Upper lobe of right lung (tissue), 1 donor: ENCODE measurements at regions not wholly inside any gene's neighbourhood (a gene's known extent, or its start where the extent isn't known, plus 50 kb on each side); places are given as distances from the start of the nearest gene placed in this dataset.

Experiments
- ATAC-seq: fragments of 200-7000 bp; cut with Tn5 transposase; one replicate; pipeline ENCODE4 v1.9.1; 2020; ENCODE audit warnings: mild to moderate bottlenecking, moderate library complexity
- DNase-seq: peaks from one replicate; pipeline ENCODE4 v3.0.0-alpha.2; 2020
- H3K27ac ChIP-seq: fragments of 200-600 bp; one replicate; pipeline ENCODE4 v1.8.0; 2022
- H3K27me3 ChIP-seq: fragments of 200-600 bp; one replicate; pipeline ENCODE4 v1.8.0; 2022; ENCODE audit warnings: mild to moderate bottlenecking
- H3K36me3 ChIP-seq: fragments of 200-600 bp; one replicate; pipeline ENCODE4 v1.8.0; 2022
- H3K4me1 ChIP-seq: fragments of 200-600 bp; one replicate; pipeline ENCODE4 v1.8.0; 2022
- H3K4me3 ChIP-seq: fragments of 200-600 bp; one replicate; pipeline ENCODE4 v1.8.0; 2022; ENCODE audit warnings: mild to moderate bottlenecking
- H3K9me3 ChIP-seq: fragments of 200-600 bp; one replicate; pipeline ENCODE4 v1.8.0; 2022
- intact Hi-C: fragments of 100-400 bp; cut with DNase I; formaldehyde crosslinking; loops from one replicate; pipeline ENCODE4 v1.11.0; 2022
- TF ChIP-seq, protein P1 (sequence below): fragments of 200-600 bp; IDR thresholded peaks from one replicate; pipeline ENCODE4 v1.8.0; 2022; ENCODE audit warnings: antibody characterized with exemption
- donor health status: DM: no; HTN: yes; CAD: no; lungs with severe emphysema.

- H3K4me3 ChIP-seq: no peak overlapping the region
- ATAC-seq: no peak
Measured at GRCh38 chr19:46958532-46958931, 61.1 kb upstream of the NPAS1 start.

DNA sequence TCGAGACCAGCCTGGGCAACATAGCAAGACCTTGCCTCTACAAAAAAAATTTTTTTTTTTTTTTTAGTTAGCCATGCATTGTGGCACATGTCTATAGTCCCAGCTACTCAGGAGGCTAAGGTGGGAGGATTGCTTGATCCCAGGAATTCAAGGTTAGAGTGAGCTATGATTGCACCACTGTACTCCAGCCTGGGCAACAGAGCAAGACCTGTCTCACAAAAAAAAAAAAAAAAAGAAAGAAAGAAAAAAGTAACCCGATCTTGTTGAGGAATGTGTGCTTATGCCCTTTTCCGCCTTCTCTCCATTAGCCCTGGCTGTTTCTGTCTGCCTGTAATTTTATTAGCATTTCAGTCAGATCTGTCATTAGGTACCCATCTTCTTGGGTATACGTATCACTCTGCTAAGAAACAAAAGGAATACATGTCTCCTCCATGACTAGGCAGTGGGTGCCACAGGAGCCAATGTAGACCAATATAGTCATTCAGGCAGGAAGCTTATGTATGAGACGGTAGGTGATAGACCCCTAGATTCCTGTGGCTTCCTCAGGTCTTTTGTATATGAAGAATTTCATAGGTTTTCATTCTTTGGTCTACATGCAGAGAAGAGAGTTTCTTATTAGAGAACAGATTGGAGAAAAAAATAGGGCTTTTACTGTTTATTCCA, 59.6 kb upstream of the NPAS1 start:
- peaks cover 24% of the 10 kb centered on the region for H3K4me1 ChIP-seq
- intact Hi-C loops: no loop called here
- H3K36me3 ChIP-seq: no peaks in the 10 kb centered on the region
- H3K27ac ChIP-seq: no peak overlapping the region
- H3K9me3 ChIP-seq: no peaks in the 10 kb centered on the region
- no peaks in the 10 kb centered on the region for H3K27me3 ChIP-seq
- no peak overlapping the region for H3K4me3 ChIP-seq
- DNase-seq (no peak), ATAC-seq (no peak)
- TF ChIP-seq, protein P1, sequence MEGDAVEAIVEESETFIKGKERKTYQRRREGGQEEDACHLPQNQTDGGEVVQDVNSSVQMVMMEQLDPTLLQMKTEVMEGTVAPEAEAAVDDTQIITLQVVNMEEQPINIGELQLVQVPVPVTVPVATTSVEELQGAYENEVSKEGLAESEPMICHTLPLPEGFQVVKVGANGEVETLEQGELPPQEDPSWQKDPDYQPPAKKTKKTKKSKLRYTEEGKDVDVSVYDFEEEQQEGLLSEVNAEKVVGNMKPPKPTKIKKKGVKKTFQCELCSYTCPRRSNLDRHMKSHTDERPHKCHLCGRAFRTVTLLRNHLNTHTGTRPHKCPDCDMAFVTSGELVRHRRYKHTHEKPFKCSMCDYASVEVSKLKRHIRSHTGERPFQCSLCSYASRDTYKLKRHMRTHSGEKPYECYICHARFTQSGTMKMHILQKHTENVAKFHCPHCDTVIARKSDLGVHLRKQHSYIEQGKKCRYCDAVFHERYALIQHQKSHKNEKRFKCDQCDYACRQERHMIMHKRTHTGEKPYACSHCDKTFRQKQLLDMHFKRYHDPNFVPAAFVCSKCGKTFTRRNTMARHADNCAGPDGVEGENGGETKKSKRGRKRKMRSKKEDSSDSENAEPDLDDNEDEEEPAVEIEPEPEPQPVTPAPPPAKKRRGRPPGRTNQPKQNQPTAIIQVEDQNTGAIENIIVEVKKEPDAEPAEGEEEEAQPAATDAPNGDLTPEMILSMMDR: no peak

More at GRCh38 chr19:46958532-46958931, 61.1 kb upstream of the NPAS1 start:
- no peaks in the 10 kb centered on the region for H3K27me3 ChIP-seq
- no peak for DNase-seq
- H3K4me1 ChIP-seq: peaks cover 30% of the 10 kb centered on the region
- intact Hi-C loops: no loop called here
- TF ChIP-seq, protein P1: no peak
- no peaks in the 10 kb centered on the region for H3K9me3 ChIP-seq
- no peaks in the 10 kb centered on the region for H3K36me3 ChIP-seq
- no peak overlapping the region for H3K27ac ChIP-seq

DNA sequence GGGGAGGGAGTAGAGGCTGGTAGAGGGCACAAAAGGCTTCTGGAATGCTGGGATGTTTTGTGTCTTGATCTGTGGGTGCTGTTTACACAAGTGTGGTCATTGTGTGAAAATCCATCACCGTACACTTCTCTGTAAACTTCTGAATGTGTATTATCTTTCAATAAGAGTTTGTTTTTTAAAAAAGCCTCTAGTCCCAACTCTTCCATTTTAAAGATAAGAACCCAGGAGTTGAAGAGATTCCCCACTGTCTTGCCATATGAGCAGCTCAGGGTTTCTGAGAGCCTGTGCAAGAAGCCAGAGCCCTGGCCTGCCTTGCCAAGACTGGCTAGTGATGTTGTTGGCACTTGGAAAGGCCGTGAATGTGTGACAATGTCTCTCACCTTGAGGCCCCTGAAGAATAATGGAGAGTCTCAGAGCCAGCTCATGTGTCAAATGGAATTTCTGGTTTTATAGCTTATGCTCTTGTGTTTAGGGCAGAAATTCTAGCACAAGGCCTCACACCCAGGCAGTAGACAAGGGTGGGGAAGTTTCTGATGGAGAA, 57.5 kb upstream of the NPAS1 start:
- Histone ChIP-seq H3K4me1 (peaks cover 16% of the 10 kb centered on the region), H3K27ac (no peak overlapping the region), H3K9me3 (no peaks in the 10 kb centered on the region), H3K27me3 (no peaks in the 10 kb centered on the region), H3K4me3 (no peak overlapping the region), H3K36me3 (no peaks in the 10 kb centered on the region)
- TF ChIP-seq, protein P1: no peak
- ATAC-seq: no peak
- no peak for DNase-seq
- intact Hi-C loops: no loop called here

DNA sequence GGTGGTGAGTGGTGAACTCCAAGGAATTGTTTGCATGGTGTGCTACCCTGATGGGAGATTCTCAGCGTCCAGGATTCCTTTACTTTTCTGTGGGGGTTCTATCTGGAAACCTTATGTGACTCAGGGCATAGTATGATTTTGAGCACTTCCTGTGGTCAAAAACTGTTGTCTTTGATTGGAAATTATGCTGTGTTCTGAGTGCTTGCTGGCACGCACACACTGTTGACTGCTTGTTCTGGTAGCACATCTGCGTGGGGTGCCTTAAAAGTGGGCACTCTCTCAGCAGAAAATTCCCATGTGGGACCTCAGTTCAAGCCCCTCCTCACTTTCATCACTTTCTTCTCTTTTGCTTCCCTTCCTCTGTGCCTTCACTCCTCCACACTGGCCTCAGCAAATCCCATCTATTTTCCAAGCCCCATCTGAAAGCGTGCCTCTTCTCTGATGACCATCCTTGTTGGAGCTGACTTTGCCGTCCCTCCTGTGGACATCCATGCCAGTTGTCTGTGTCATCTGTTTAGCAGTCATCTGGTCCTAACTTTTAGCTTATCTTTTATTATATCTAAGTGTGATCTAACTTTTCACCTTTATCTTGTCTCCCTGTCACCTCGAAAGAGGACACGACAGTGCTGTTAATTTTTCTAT, 56.4 kb upstream of the NPAS1 start:
- Histone ChIP-seq H3K27me3 (no peaks in the 10 kb centered on the region), H3K27ac (no peak overlapping the region)
- ATAC-seq: no peak

GRCh38 chr19:46967578-46968032, 52.0 kb upstream of the NPAS1 start:
- H3K4me3 ChIP-seq: no peak overlapping the region
- peaks cover 18% of the 10 kb centered on the region for H3K4me1 ChIP-seq
- peak overlapping the region; percentile 44 for H3K27ac ChIP-seq
- DNase-seq: peak; percentile 72
- intact Hi-C loops: no loop called here
- no peaks in the 10 kb centered on the region for H3K36me3 ChIP-seq
- TF ChIP-seq, protein P1: no peak
- peak; percentile 85 for ATAC-seq
- no peaks in the 10 kb centered on the region for H3K9me3 ChIP-seq
- no peaks in the 10 kb centered on the region for H3K27me3 ChIP-seq

More for the DNA sequence above, 56.4 kb upstream of the NPAS1 start:
- H3K4me3 ChIP-seq: no peak overlapping the region
- H3K36me3 ChIP-seq: no peaks in the 10 kb centered on the region
- intact Hi-C loops: no loop called here
- peaks cover 27% of the 10 kb centered on the region for H3K4me1 ChIP-seq
- no peak for DNase-seq
- no peaks in the 10 kb centered on the region for H3K9me3 ChIP-seq
- TF ChIP-seq, protein P1: no peak
